Hepatocyte (in vitro differentiated cells): ENCODE measurements at regions not wholly inside any gene's neighbourhood (a gene's known extent, or its start where the extent isn't known, plus 50 kb on each side); places are given as distances from the start of the nearest gene placed in this dataset.

ENCODE experiments used
- DNase-seq: peaks from one replicate; pipeline ENCODE4 v3.0.0-alpha.2; 2016; ENCODE audit warnings: low spot score
- H2AFZ ChIP-seq: fragments of 200-600 bp; sonication (generic); 2 replicates; pipeline ENCODE4 v1.6.0; 2016; ENCODE audit warnings: antibody characterized with exemption, mild to moderate bottlenecking
- H3K27ac ChIP-seq: fragments of 200-600 bp; sonication (generic); 2 replicates; pipeline ENCODE4 v1.5.1; 2016; ENCODE audit warnings: mild to moderate bottlenecking
- H3K27me3 ChIP-seq: fragments of 200-600 bp; sonication (generic); 2 replicates; pipeline ENCODE4 v1.6.1; 2016
- H3K36me3 ChIP-seq: fragments of 200-600 bp; sonication (generic); replicated peaks from 2 replicates; pipeline ENCODE4 v1.5.1; 2016; ENCODE audit warnings: low read depth; ENCODE audit not compliant: insufficient read depth
- H3K4me1 ChIP-seq: fragments of 200-600 bp; sonication (generic); 2 replicates; pipeline ENCODE4 v1.5.1; 2016; ENCODE audit warnings: mild to moderate bottlenecking, moderate library complexity; ENCODE audit not compliant: insufficient read depth
- H3K4me2 ChIP-seq: fragments of 200-600 bp; sonication (generic); 2 replicates; pipeline ENCODE4 v1.6.0; 2016
- H3K4me3 ChIP-seq: fragments of 200-600 bp; sonication (generic); 2 replicates; pipeline ENCODE4 v1.5.1; 2016; ENCODE audit warnings: mild to moderate bottlenecking
- H3K79me2 ChIP-seq: fragments of 200-600 bp; sonication (generic); 2 replicates; pipeline ENCODE4 v1.6.0; 2017; ENCODE audit warnings: mild to moderate bottlenecking
- H3K9me2 ChIP-seq: fragments of 200-600 bp; sonication (generic); replicated peaks from 2 replicates; pipeline ENCODE4 v1.6.0; 2017; ENCODE audit warnings: mild to moderate bottlenecking; ENCODE audit not compliant: insufficient read depth
- H3K9me3 ChIP-seq: fragments of 200-600 bp; sonication (generic); 2 replicates; pipeline ENCODE4 v1.5.1; 2016; ENCODE audit warnings: low read depth, mild to moderate bottlenecking
- H4K20me1 ChIP-seq: fragments of 200-600 bp; sonication (generic); 2 replicates; pipeline ENCODE4 v1.6.0; 2016; ENCODE audit warnings: mild to moderate bottlenecking; ENCODE audit not compliant: insufficient read depth, poor library complexity, severe bottlenecking
- CTCF ChIP-seq: fragments of 200-600 bp; sonication (generic); IDR thresholded peaks from 2 replicates; pipeline ENCODE4 v1.5.1; 2016; ENCODE audit warnings: antibody characterized with exemption, mild to moderate bottlenecking; ENCODE audit not compliant: poor library complexity
- EZH2 ChIP-seq: fragments of 200-600 bp; sonication (generic); IDR thresholded peaks from 2 replicates; pipeline ENCODE4 v1.6.1; 2016; ENCODE audit warnings: antibody characterized with exemption, mild to moderate bottlenecking, borderline replicate concordance
- EZH2phosphoT487 ChIP-seq: fragments of 200-600 bp; sonication (generic); IDR thresholded peaks from one replicate; pipeline ENCODE4 v1.6.1; 2018; ENCODE audit warnings: antibody characterized with exemption, mild to moderate bottlenecking, low read depth, moderate library complexity; ENCODE audit not compliant: unreplicated experiment, severe bottlenecking
- WGBS: methylation state at CpG from one replicate; pipeline ENCODE4 v1.1.6; 2016; ENCODE audit warnings: low lambda C conversion rate; ENCODE audit errors: missing lambda C conversion rate; 5-methylcytosine and 5-hydroxymethylcytosine counted together

GRCh38 chr5:174844971-174845370, 120.6 kb downstream of the MSX2 start:
- H3K36me3 ChIP-seq, result no peaks in the 10 kb centered on the region
- H3K4me3 ChIP-seq, result no peak overlapping the region
- no peaks in the 10 kb centered on the region for H4K20me1 ChIP-seq
- no peak overlapping the region for H2AFZ ChIP-seq
- H3K9me3 ChIP-seq, result no peaks in the 10 kb centered on the region
- H3K4me2 ChIP-seq, result no peak overlapping the region
- DNase-seq, result no peak
- H3K9me2 ChIP-seq, result no peaks in the 10 kb centered on the region
- no peak for TF ChIP-seq EZH2phosphoT487
- no peak for TF ChIP-seq EZH2
- TF ChIP-seq CTCF, result no peak
- no peaks in the 10 kb centered on the region for H3K27me3 ChIP-seq
- H3K27ac ChIP-seq, result no peak overlapping the region
- no peaks in the 10 kb centered on the region for H3K79me2 ChIP-seq
- WGBS, result 78% methylated on average over 3 of the region's 3 CpGs
- H3K4me1 ChIP-seq, result no peaks in the 10 kb centered on the region

- Histone ChIP-seq H3K4me1 (no peaks in the 10 kb centered on the region), H3K79me2 (no peaks in the 10 kb centered on the region), H3K36me3 (no peaks in the 10 kb centered on the region), H2AFZ (no peak overlapping the region), H3K4me3 (no peak overlapping the region), H3K4me2 (no peak overlapping the region), H3K9me3 (no peaks in the 10 kb centered on the region), H3K9me2 (no peaks in the 10 kb centered on the region), H3K27ac (no peak overlapping the region), H4K20me1 (no peaks in the 10 kb centered on the region), H3K27me3 (no peaks in the 10 kb centered on the region)
- 45% methylated on average over 9 of the region's 9 CpGs for WGBS
- DNase-seq, result no peak
- no peak for TF ChIP-seq EZH2
- no peak for TF ChIP-seq CTCF
- no peak for TF ChIP-seq EZH2phosphoT487
Observed at GRCh38 chr5:174843263-174844250, 119.2 kb downstream of the MSX2 start.

- 86% methylated on average over 5 of the region's 5 CpGs for WGBS
- Histone ChIP-seq H3K79me2 (no peaks in the 10 kb centered on the region), H3K27me3 (no peaks in the 10 kb centered on the region), H3K27ac (no peak overlapping the region), H3K9me2 (no peaks in the 10 kb centered on the region), H4K20me1 (no peaks in the 10 kb centered on the region), H3K4me2 (no peak overlapping the region), H3K4me3 (no peak overlapping the region), H3K9me3 (no peaks in the 10 kb centered on the region), H3K36me3 (no peaks in the 10 kb centered on the region), H3K4me1 (no peaks in the 10 kb centered on the region), H2AFZ (no peak overlapping the region)
- no peak for TF ChIP-seq EZH2
- TF ChIP-seq CTCF, result no peak
- TF ChIP-seq EZH2phosphoT487, result no peak
- no peak for DNase-seq
Observed at GRCh38 chr5:174840435-174840834, 116.1 kb downstream of the MSX2 start.
